ENCODE measurements at regions not wholly inside any gene's neighbourhood (a gene's known extent, or its start where the extent isn't known, plus 50 kb on each side); places are given as distances from the start of the nearest gene placed in this dataset.

- TF ChIP-seq CTCF (IDR thresholded peaks at IDR 0.05) (no peak), POLR2A (IDR thresholded peaks at IDR 0.05) (no peak)
These were observed 190.6 kb upstream of the SPRED2 start for GRCh38 chr2:65622951-65623535.
